Neural progenitor cell (in vitro differentiated cells): ENCODE measurements at regions not wholly inside any gene's neighbourhood (a gene's known extent, or its start where the extent isn't known, plus 50 kb on each side); places are given as distances from the start of the nearest gene placed in this dataset.

ENCODE experiments used
- EZH2 ChIP-seq: fragments of 200-600 bp; sonication (generic); IDR thresholded peaks from 2 replicates; pipeline ENCODE4 v1.6.1; 2017; ENCODE audit warnings: antibody characterized with exemption, mild to moderate bottlenecking, moderate library complexity
- TF ChIP-seq, protein P1 (sequence below): fragments of 200-600 bp; sonication (generic); IDR thresholded peaks from 2 replicates; pipeline ENCODE4 v1.5.1; 2017; ENCODE audit warnings: antibody characterized with exemption, mild to moderate bottlenecking

- TF ChIP-seq, protein P1, sequence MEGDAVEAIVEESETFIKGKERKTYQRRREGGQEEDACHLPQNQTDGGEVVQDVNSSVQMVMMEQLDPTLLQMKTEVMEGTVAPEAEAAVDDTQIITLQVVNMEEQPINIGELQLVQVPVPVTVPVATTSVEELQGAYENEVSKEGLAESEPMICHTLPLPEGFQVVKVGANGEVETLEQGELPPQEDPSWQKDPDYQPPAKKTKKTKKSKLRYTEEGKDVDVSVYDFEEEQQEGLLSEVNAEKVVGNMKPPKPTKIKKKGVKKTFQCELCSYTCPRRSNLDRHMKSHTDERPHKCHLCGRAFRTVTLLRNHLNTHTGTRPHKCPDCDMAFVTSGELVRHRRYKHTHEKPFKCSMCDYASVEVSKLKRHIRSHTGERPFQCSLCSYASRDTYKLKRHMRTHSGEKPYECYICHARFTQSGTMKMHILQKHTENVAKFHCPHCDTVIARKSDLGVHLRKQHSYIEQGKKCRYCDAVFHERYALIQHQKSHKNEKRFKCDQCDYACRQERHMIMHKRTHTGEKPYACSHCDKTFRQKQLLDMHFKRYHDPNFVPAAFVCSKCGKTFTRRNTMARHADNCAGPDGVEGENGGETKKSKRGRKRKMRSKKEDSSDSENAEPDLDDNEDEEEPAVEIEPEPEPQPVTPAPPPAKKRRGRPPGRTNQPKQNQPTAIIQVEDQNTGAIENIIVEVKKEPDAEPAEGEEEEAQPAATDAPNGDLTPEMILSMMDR, result no peak
- TF ChIP-seq EZH2, result no peak
Observed at GRCh38 chr6:110527516-110527915, 51.1 kb upstream of the SLC22A16 start.
